Small intestine (tissue), 7 donors: ENCODE measurements at regions not wholly inside any gene's neighbourhood (a gene's known extent, or its start where the extent isn't known, plus 50 kb on each side); places are given as distances from the start of the nearest gene placed in this dataset.

ENCODE experiments used
- DNase-seq, 2 donors: peaks; one replicate each; pipeline versions ENCODE4 v3.0.0 to v3.0.0-alpha.2; 2013
- FAIRE-seq: peaks from 2 replicates; lab custom pipeline; 2012; peaks lifted over from hg19 to GRCh38; lab: Jason Lieb, UNC
- H3K27ac ChIP-seq, 3 donors: one replicate each; pipeline ENCODE4 v1.5.1; 2013; ENCODE audit warnings: low read length in 2 of 3, mild to moderate bottlenecking in 2 of 3, control low read depth in 1 of 3, inconsistent platforms in 1 of 3, low read depth in 1 of 3, moderate library complexity in 1 of 3
- H3K27me3 ChIP-seq, 3 donors: one replicate each; pipeline ENCODE4 v1.6.1; 2013; ENCODE audit warnings: low read length in 3 of 3, inconsistent platforms in 1 of 3; ENCODE audit not compliant: control insufficient read depth in 3 of 3, insufficient read depth in 3 of 3
- H3K36me3 ChIP-seq, 3 donors: one replicate each; pipeline ENCODE4 v1.6.1; 2013; ENCODE audit warnings: low read length in 3 of 3, inconsistent platforms in 1 of 3, low read depth in 1 of 3, mild to moderate bottlenecking in 1 of 3, moderate library complexity in 1 of 3; ENCODE audit not compliant: control insufficient read depth in 3 of 3, insufficient read depth in 2 of 3
- H3K4me1 ChIP-seq, 3 donors: one replicate each; pipeline ENCODE4 v1.6.1; 2013; ENCODE audit warnings: low read length in 2 of 3, inconsistent platforms in 1 of 3, low read depth in 1 of 3, mild to moderate bottlenecking in 1 of 3, moderate library complexity in 1 of 3; ENCODE audit not compliant: control insufficient read depth in 3 of 3, insufficient read depth in 2 of 3
- H3K4me3 ChIP-seq, 3 donors: one replicate each; pipeline ENCODE4 v1.5.1; 2013; ENCODE audit warnings: low read length in 3 of 3, control low read depth in 1 of 3, inconsistent platforms in 1 of 3, low read depth in 1 of 3, mild to moderate bottlenecking in 1 of 3, moderate library complexity in 1 of 3
- H3K9me3 ChIP-seq, 2 donors: one replicate each; pipeline ENCODE4 v1.6.1; 2013; ENCODE audit warnings: low read depth in 1 of 2, low read length in 1 of 2; ENCODE audit not compliant: control insufficient read depth in 2 of 2, insufficient read depth in 1 of 2
- WGBS, 3 donors: extraction: QIAGEN DNeasy Blood & Tissue Kit; methylation state at CpG; one replicate each; pipeline ENCODE4 v1.1.7; 2013; 5-methylcytosine and 5-hydroxymethylcytosine counted together
- donor health status: healthy with polysubstance abuse.
- donor health status: control.
- donor health status: control.
- donor health status: Bipolar disorder and iron deficiency.
- donor health status: healthy.

- Histone ChIP-seq H3K27ac (no peak overlapping the region), H3K9me3 (no peaks in the 10 kb centered on the region), H3K4me3 (no peak overlapping the region), H3K4me1 (no peaks in the 10 kb centered on the region), H3K36me3 (no peaks in the 10 kb centered on the region), H3K27me3 (no peaks in the 10 kb centered on the region)
- FAIRE-seq = no peak
- WGBS, 3 donors = 36 to 77% (median 70%) methylated on average over 2 of the region's 2 CpGs
- DNase-seq = no peak
Observed at GRCh38 chr12:92278378-92278828, 132.8 kb upstream of the BTG1 start.

- 48 to 50% (median 48%) methylated on average over 2 of the region's 2 CpGs for WGBS, 3 donors
- no peaks in the 10 kb centered on the region for H3K27me3 ChIP-seq
- H3K9me3 ChIP-seq = no peaks in the 10 kb centered on the region
- FAIRE-seq = no peak
- no peak overlapping the region for H3K4me3 ChIP-seq
- H3K27ac ChIP-seq = peak overlapping the region in 1 of 3 donors; percentile 42
- no peaks in the 10 kb centered on the region for H3K4me1 ChIP-seq
- H3K36me3 ChIP-seq = no peaks in the 10 kb centered on the region
- DNase-seq = no peak
Observed at GRCh38 chr12:92277795-92278194, 132.1 kb upstream of the BTG1 start.

GRCh38 chr12:92276276-92276675 lies 130.6 kb upstream of the BTG1 start:
- Histone ChIP-seq H3K4me1 (no peaks in the 10 kb centered on the region), H3K36me3 (no peaks in the 10 kb centered on the region), H3K27ac (no peak overlapping the region), H3K9me3 (no peaks in the 10 kb centered on the region), H3K4me3 (no peak overlapping the region), H3K27me3 (no peaks in the 10 kb centered on the region)
- DNase-seq = no peak
- 93 to 95% (median 94%) methylated on average over 1 of the region's 1 CpG for WGBS, 3 donors
- no peak for FAIRE-seq

- no peaks in the 10 kb centered on the region for H3K4me1 ChIP-seq
- 75 to 78% (median 76%) methylated on average over 7 of the region's 7 CpGs for WGBS, 3 donors
- H3K27me3 ChIP-seq = no peaks in the 10 kb centered on the region
- no peak overlapping the region for H3K27ac ChIP-seq
- no peak overlapping the region for H3K4me3 ChIP-seq
- no peak for FAIRE-seq
- H3K36me3 ChIP-seq = no peaks in the 10 kb centered on the region
- DNase-seq = no peak
- no peaks in the 10 kb centered on the region for H3K9me3 ChIP-seq
Observed at GRCh38 chr12:92275443-92276154, 130.0 kb upstream of the BTG1 start.

GRCh38 chr12:92273076-92273475 lies 127.4 kb upstream of the BTG1 start:
- no peak for DNase-seq
- FAIRE-seq = no peak
- no peaks in the 10 kb centered on the region for H3K9me3 ChIP-seq
- no peaks in the 10 kb centered on the region for H3K36me3 ChIP-seq
- no peaks in the 10 kb centered on the region for H3K27me3 ChIP-seq
- 57 to 90% (median 80%) methylated on average over 2 of the region's 2 CpGs for WGBS, 3 donors
- H3K4me3 ChIP-seq = no peak overlapping the region
- no peaks in the 10 kb centered on the region for H3K4me1 ChIP-seq
- no peak overlapping the region for H3K27ac ChIP-seq

GRCh38 chr12:92272061-92272964 lies 126.7 kb upstream of the BTG1 start:
- FAIRE-seq = no peak
- Histone ChIP-seq H3K9me3 (no peaks in the 10 kb centered on the region), H3K27me3 (no peaks in the 10 kb centered on the region), H3K4me1 (no peaks in the 10 kb centered on the region), H3K4me3 (no peak overlapping the region), H3K36me3 (no peaks in the 10 kb centered on the region), H3K27ac (no peak overlapping the region)
- DNase-seq = no peak
- 85 to 93% (median 86%) methylated on average over 9 of the region's 9 CpGs for WGBS, 3 donors

- H3K4me1 ChIP-seq = no peaks in the 10 kb centered on the region
- H3K36me3 ChIP-seq = no peaks in the 10 kb centered on the region
- no peak overlapping the region for H3K27ac ChIP-seq
- WGBS, 3 donors = 86 to 93% (median 90%) methylated on average over 2 of the region's 2 CpGs
- H3K27me3 ChIP-seq = no peaks in the 10 kb centered on the region
- H3K9me3 ChIP-seq = no peaks in the 10 kb centered on the region
- DNase-seq (no peak), FAIRE-seq (no peak)
- no peak overlapping the region for H3K4me3 ChIP-seq
Observed at GRCh38 chr12:92271341-92271740, 125.7 kb upstream of the BTG1 start.

GRCh38 chr12:92270521-92270920 lies 124.9 kb upstream of the BTG1 start:
- H3K4me3 ChIP-seq = no peak overlapping the region
- no peak overlapping the region for H3K27ac ChIP-seq
- DNase-seq (no peak), FAIRE-seq (no peak)
- no peaks in the 10 kb centered on the region for H3K4me1 ChIP-seq
- H3K27me3 ChIP-seq = no peaks in the 10 kb centered on the region
- 92 to 98% (median 92%) methylated on average over 2 of the region's 2 CpGs for WGBS, 3 donors
- no peaks in the 10 kb centered on the region for H3K9me3 ChIP-seq
- no peaks in the 10 kb centered on the region for H3K36me3 ChIP-seq
